ENCODE measurements at regions not wholly inside any gene's neighbourhood (a gene's known extent, or its start where the extent isn't known, plus 50 kb on each side); places are given as distances from the start of the nearest gene placed in this dataset.

GRCh38 chr12:115024531-115024930 lies 340.6 kb upstream of the TBX3 start:
- no peak overlapping the region for H3K4me3 ChIP-seq (ENCODE audit: low read depth, low read length)
- DNase-seq (ENCODE audit: low read depth) = no peak
- no peak for TF ChIP-seq CTCF (IDR thresholded peaks at IDR 0.05; ENCODE audit: control insufficient read depth, extremely low read depth, insufficient read depth)

GRCh38 chr12:115023279-115024265 lies 339.6 kb upstream of the TBX3 start:
- no peak for DNase-seq (ENCODE audit: low read depth)
- H3K4me3 ChIP-seq (ENCODE audit: low read depth, low read length) = no peak overlapping the region
- no peak for TF ChIP-seq CTCF (IDR thresholded peaks at IDR 0.05; ENCODE audit: control insufficient read depth, extremely low read depth, insufficient read depth)

GRCh38 chr12:115020091-115020490 lies 336.1 kb upstream of the TBX3 start:
- H3K4me3 ChIP-seq (ENCODE audit: low read depth, low read length) = no peak overlapping the region
- DNase-seq (ENCODE audit: low read depth) = no peak
- TF ChIP-seq CTCF (IDR thresholded peaks at IDR 0.05; ENCODE audit: control insufficient read depth, extremely low read depth, insufficient read depth) = no peak

GRCh38 chr12:115017346-115017745 lies 333.4 kb upstream of the TBX3 start:
- H3K4me3 ChIP-seq (ENCODE audit: low read depth, low read length) = no peak overlapping the region
- no peak for DNase-seq (ENCODE audit: low read depth)
- TF ChIP-seq CTCF (IDR thresholded peaks at IDR 0.05; ENCODE audit: control insufficient read depth, extremely low read depth, insufficient read depth) = no peak

- DNase-seq (ENCODE audit: low read depth) = no peak
- no peak for TF ChIP-seq CTCF (IDR thresholded peaks at IDR 0.05; ENCODE audit: control insufficient read depth, extremely low read depth, insufficient read depth)
- H3K4me3 ChIP-seq (ENCODE audit: low read depth, low read length) = no peak overlapping the region
Observed at GRCh38 chr12:115013236-115013981, 329.4 kb upstream of the TBX3 start.

GRCh38 chr12:115012861-115013235 lies 328.9 kb upstream of the TBX3 start:
- no peak overlapping the region for H3K4me3 ChIP-seq (ENCODE audit: low read depth, low read length)
- no peak for TF ChIP-seq CTCF (IDR thresholded peaks at IDR 0.05; ENCODE audit: control insufficient read depth, extremely low read depth, insufficient read depth)
- no peak for DNase-seq (ENCODE audit: low read depth)
